ENCODE measurements at regions not wholly inside any gene's neighbourhood (a gene's known extent, or its start where the extent isn't known, plus 50 kb on each side); places are given as distances from the start of the nearest gene placed in this dataset.

- H3K36me3 ChIP-seq (ENCODE audit: control insufficient read depth in 2 of 2, insufficient read depth in 2 of 2, low read length in 2 of 2) = no peaks in the 10 kb centered on the region
- H3K27me3 ChIP-seq (ENCODE audit: control insufficient read depth in 1 of 2, insufficient read depth in 2 of 2, low read length in 2 of 2) = no peaks in the 10 kb centered on the region
- no peak overlapping the region for H3K27ac ChIP-seq (ENCODE audit: low read length)
- H3K4me1 ChIP-seq (ENCODE audit: control insufficient read depth, insufficient read depth, low read length) = no peaks in the 10 kb centered on the region
- H3K4me3 ChIP-seq (ENCODE audit: low read length in 2 of 2) = no peak overlapping the region
- peaks cover 0 to 3% of the 10 kb centered on the region in 2 donors for H3K9me3 ChIP-seq (ENCODE audit: control insufficient read depth in 2 of 2, low read length in 2 of 2)
- no peak overlapping the region for H3K9ac ChIP-seq (ENCODE audit: low read length in 2 of 2)
Measured at GRCh38 chr2:171244466-171244969, 83.8 kb upstream of the TLK1 start.

GRCh38 chr2:171241771-171242170 lies 81.1 kb upstream of the TLK1 start:
- no peaks in the 10 kb centered on the region for H3K36me3 ChIP-seq (ENCODE audit: control insufficient read depth in 2 of 2, insufficient read depth in 2 of 2, low read length in 2 of 2)
- H3K27me3 ChIP-seq (ENCODE audit: control insufficient read depth in 1 of 2, insufficient read depth in 2 of 2, low read length in 2 of 2) = no peaks in the 10 kb centered on the region
- no peak overlapping the region for H3K9ac ChIP-seq (ENCODE audit: low read length in 2 of 2)
- H3K4me1 ChIP-seq (ENCODE audit: control insufficient read depth, insufficient read depth, low read length) = no peaks in the 10 kb centered on the region
- no peak overlapping the region for H3K4me3 ChIP-seq (ENCODE audit: low read length in 2 of 2)
- no peak overlapping the region for H3K27ac ChIP-seq (ENCODE audit: low read length)
- H3K9me3 ChIP-seq (ENCODE audit: control insufficient read depth in 2 of 2, low read length in 2 of 2) = peaks cover 0 to 3% of the 10 kb centered on the region in 2 donors

GRCh38 chr2:171238946-171239345 lies 78.3 kb upstream of the TLK1 start:
- Histone ChIP-seq H3K27me3 (ENCODE audit: control insufficient read depth in 1 of 2, insufficient read depth in 2 of 2, low read length in 2 of 2) (no peaks in the 10 kb centered on the region), H3K4me3 (ENCODE audit: low read length in 2 of 2) (no peak overlapping the region), H3K4me1 (ENCODE audit: control insufficient read depth, insufficient read depth, low read length) (no peaks in the 10 kb centered on the region), H3K9ac (ENCODE audit: low read length in 2 of 2) (no peak overlapping the region), H3K36me3 (ENCODE audit: control insufficient read depth in 2 of 2, insufficient read depth in 2 of 2, low read length in 2 of 2) (no peaks in the 10 kb centered on the region), H3K27ac (ENCODE audit: low read length) (no peak overlapping the region), H3K9me3 (ENCODE audit: control insufficient read depth in 2 of 2, low read length in 2 of 2) (no peaks in the 10 kb centered on the region)

- Histone ChIP-seq H3K36me3 (ENCODE audit: control insufficient read depth in 2 of 2, insufficient read depth in 2 of 2, low read length in 2 of 2) (no peaks in the 10 kb centered on the region), H3K9ac (ENCODE audit: low read length in 2 of 2) (no peak overlapping the region), H3K4me3 (ENCODE audit: low read length in 2 of 2) (no peak overlapping the region), H3K9me3 (ENCODE audit: control insufficient read depth in 2 of 2, low read length in 2 of 2) (no peaks in the 10 kb centered on the region), H3K27ac (ENCODE audit: low read length) (no peak overlapping the region), H3K4me1 (ENCODE audit: control insufficient read depth, insufficient read depth, low read length) (no peaks in the 10 kb centered on the region), H3K27me3 (ENCODE audit: control insufficient read depth in 1 of 2, insufficient read depth in 2 of 2, low read length in 2 of 2) (no peaks in the 10 kb centered on the region)
Measured at GRCh38 chr2:171237751-171238505, 77.2 kb upstream of the TLK1 start.

- Histone ChIP-seq H3K4me1 (ENCODE audit: control insufficient read depth, insufficient read depth, low read length) (no peaks in the 10 kb centered on the region), H3K27me3 (ENCODE audit: control insufficient read depth in 1 of 2, insufficient read depth in 2 of 2, low read length in 2 of 2) (no peaks in the 10 kb centered on the region), H3K9me3 (ENCODE audit: control insufficient read depth in 2 of 2, low read length in 2 of 2) (no peaks in the 10 kb centered on the region), H3K36me3 (ENCODE audit: control insufficient read depth in 2 of 2, insufficient read depth in 2 of 2, low read length in 2 of 2) (no peaks in the 10 kb centered on the region), H3K27ac (ENCODE audit: low read length) (no peak overlapping the region), H3K4me3 (ENCODE audit: low read length in 2 of 2) (no peak overlapping the region), H3K9ac (ENCODE audit: low read length in 2 of 2) (no peak overlapping the region)
Measured at GRCh38 chr2:171235262-171235881, 74.7 kb upstream of the TLK1 start.

GRCh38 chr2:171230176-171230575 lies 69.5 kb upstream of the TLK1 start:
- Histone ChIP-seq H3K27ac (ENCODE audit: low read length) (no peak overlapping the region), H3K27me3 (ENCODE audit: control insufficient read depth in 1 of 2, insufficient read depth in 2 of 2, low read length in 2 of 2) (no peaks in the 10 kb centered on the region), H3K36me3 (ENCODE audit: control insufficient read depth in 2 of 2, insufficient read depth in 2 of 2, low read length in 2 of 2) (no peaks in the 10 kb centered on the region), H3K9me3 (ENCODE audit: control insufficient read depth in 2 of 2, low read length in 2 of 2) (no peaks in the 10 kb centered on the region), H3K4me3 (ENCODE audit: low read length in 2 of 2) (no peak overlapping the region), H3K9ac (ENCODE audit: low read length in 2 of 2) (no peak overlapping the region), H3K4me1 (ENCODE audit: control insufficient read depth, insufficient read depth, low read length) (no peaks in the 10 kb centered on the region)

GRCh38 chr2:171228826-171229225 lies 68.1 kb upstream of the TLK1 start:
- Histone ChIP-seq H3K4me3 (ENCODE audit: low read length in 2 of 2) (no peak overlapping the region), H3K9me3 (ENCODE audit: control insufficient read depth in 2 of 2, low read length in 2 of 2) (no peaks in the 10 kb centered on the region), H3K4me1 (ENCODE audit: control insufficient read depth, insufficient read depth, low read length) (no peaks in the 10 kb centered on the region), H3K36me3 (ENCODE audit: control insufficient read depth in 2 of 2, insufficient read depth in 2 of 2, low read length in 2 of 2) (no peaks in the 10 kb centered on the region), H3K9ac (ENCODE audit: low read length in 2 of 2) (no peak overlapping the region), H3K27ac (ENCODE audit: low read length) (no peak overlapping the region), H3K27me3 (ENCODE audit: control insufficient read depth in 1 of 2, insufficient read depth in 2 of 2, low read length in 2 of 2) (no peaks in the 10 kb centered on the region)

- H3K27me3 ChIP-seq (ENCODE audit: control insufficient read depth in 1 of 2, insufficient read depth in 2 of 2, low read length in 2 of 2) = no peaks in the 10 kb centered on the region
- H3K4me1 ChIP-seq (ENCODE audit: control insufficient read depth, insufficient read depth, low read length) = no peaks in the 10 kb centered on the region
- no peak overlapping the region for H3K4me3 ChIP-seq (ENCODE audit: low read length in 2 of 2)
- H3K9me3 ChIP-seq (ENCODE audit: control insufficient read depth in 2 of 2, low read length in 2 of 2) = no peaks in the 10 kb centered on the region
- H3K27ac ChIP-seq (ENCODE audit: low read length) = no peak overlapping the region
- H3K9ac ChIP-seq (ENCODE audit: low read length in 2 of 2) = no peak overlapping the region
- H3K36me3 ChIP-seq (ENCODE audit: control insufficient read depth in 2 of 2, insufficient read depth in 2 of 2, low read length in 2 of 2) = no peaks in the 10 kb centered on the region
Measured at GRCh38 chr2:171227066-171227782, 66.5 kb upstream of the TLK1 start.

- no peak overlapping the region for H3K9ac ChIP-seq (ENCODE audit: low read length in 2 of 2)
- no peaks in the 10 kb centered on the region for H3K27me3 ChIP-seq (ENCODE audit: control insufficient read depth in 1 of 2, insufficient read depth in 2 of 2, low read length in 2 of 2)
- H3K27ac ChIP-seq (ENCODE audit: low read length) = no peak overlapping the region
Measured at GRCh38 chr2:171226461-171226860, 65.8 kb upstream of the TLK1 start.

GRCh38 chr2:171225989-171226388 lies 65.3 kb upstream of the TLK1 start:
- Histone ChIP-seq H3K27me3 (ENCODE audit: control insufficient read depth in 1 of 2, insufficient read depth in 2 of 2, low read length in 2 of 2) (no peaks in the 10 kb centered on the region), H3K4me3 (ENCODE audit: low read length in 2 of 2) (no peak overlapping the region), H3K9me3 (ENCODE audit: control insufficient read depth in 2 of 2, low read length in 2 of 2) (no peaks in the 10 kb centered on the region), H3K4me1 (ENCODE audit: control insufficient read depth, insufficient read depth, low read length) (no peaks in the 10 kb centered on the region), H3K27ac (ENCODE audit: low read length) (no peak overlapping the region), H3K36me3 (ENCODE audit: control insufficient read depth in 2 of 2, insufficient read depth in 2 of 2, low read length in 2 of 2) (no peaks in the 10 kb centered on the region), H3K9ac (ENCODE audit: low read length in 2 of 2) (no peak overlapping the region)

More at GRCh38 chr2:171226461-171226860, 65.8 kb upstream of the TLK1 start:
- no peaks in the 10 kb centered on the region for H3K36me3 ChIP-seq (ENCODE audit: control insufficient read depth in 2 of 2, insufficient read depth in 2 of 2, low read length in 2 of 2)
- no peaks in the 10 kb centered on the region for H3K4me1 ChIP-seq (ENCODE audit: control insufficient read depth, insufficient read depth, low read length)
- no peak overlapping the region for H3K4me3 ChIP-seq (ENCODE audit: low read length in 2 of 2)
- H3K9me3 ChIP-seq (ENCODE audit: control insufficient read depth in 2 of 2, low read length in 2 of 2) = no peaks in the 10 kb centered on the region
